ENCODE measurements at regions not wholly inside any gene's neighbourhood (a gene's known extent, or its start where the extent isn't known, plus 50 kb on each side); places are given as distances from the start of the nearest gene placed in this dataset.
A peak's percentile ranks its signal among the peaks of the same experiment; 100 is the strongest.

DNA sequence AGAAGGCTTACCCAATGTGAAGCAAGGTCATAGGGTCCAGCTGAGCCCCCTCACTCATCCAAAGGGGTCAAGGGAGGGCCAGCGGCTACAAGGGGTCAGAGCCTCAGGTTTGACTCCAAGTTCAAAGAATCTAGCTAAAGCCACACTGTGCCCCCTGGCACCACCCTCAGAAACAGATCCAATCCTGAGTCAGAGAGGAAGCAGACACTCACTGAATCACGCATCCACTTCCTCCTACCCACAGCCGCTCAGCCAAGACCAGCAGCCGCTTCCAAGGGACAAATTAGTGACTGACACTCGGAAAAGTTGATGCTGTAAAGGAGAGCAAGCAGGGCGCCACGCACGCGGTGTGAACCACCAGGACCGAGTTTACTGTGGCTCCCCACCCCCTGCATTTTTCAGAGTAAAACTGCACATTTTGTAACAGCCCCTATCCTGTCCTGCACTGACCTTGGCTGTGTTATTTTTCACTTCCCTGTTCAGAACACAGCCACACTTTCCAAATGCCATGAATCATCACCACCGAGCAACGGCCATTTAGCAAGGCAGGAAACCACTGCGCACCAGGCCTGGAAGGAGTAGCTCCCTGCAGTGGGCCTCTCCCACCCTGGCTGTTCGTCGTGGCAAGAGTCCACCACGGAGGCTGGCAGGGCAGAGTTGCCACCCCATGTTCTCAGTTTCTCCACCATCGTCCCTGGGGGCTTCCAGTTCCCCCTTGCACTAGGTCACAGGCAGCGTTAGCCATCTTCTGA lies 147.8 kb downstream of the TOMM20 start (continued):
- TF ChIP-seq, protein P1, sequence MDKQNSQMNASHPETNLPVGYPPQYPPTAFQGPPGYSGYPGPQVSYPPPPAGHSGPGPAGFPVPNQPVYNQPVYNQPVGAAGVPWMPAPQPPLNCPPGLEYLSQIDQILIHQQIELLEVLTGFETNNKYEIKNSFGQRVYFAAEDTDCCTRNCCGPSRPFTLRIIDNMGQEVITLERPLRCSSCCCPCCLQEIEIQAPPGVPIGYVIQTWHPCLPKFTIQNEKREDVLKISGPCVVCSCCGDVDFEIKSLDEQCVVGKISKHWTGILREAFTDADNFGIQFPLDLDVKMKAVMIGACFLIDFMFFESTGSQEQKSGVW (CRISPR knock-in tag; IDR thresholded peaks at IDR 0.05; ENCODE audit: borderline replicate concordance) = no peak
- peak; percentile 83 for TF ChIP-seq NR2C2 (CRISPR knock-in tag; IDR thresholded peaks at IDR 0.05; ENCODE audit: borderline replicate concordance)
- TF ChIP-seq RORA (CRISPR knock-in tag; IDR thresholded peaks at IDR 0.05) = no peak
- TF ChIP-seq ZNF552 (CRISPR knock-in tag; IDR thresholded peaks at IDR 0.05; ENCODE audit: borderline replicate concordance) = no peak
- TF ChIP-seq, protein P2, sequence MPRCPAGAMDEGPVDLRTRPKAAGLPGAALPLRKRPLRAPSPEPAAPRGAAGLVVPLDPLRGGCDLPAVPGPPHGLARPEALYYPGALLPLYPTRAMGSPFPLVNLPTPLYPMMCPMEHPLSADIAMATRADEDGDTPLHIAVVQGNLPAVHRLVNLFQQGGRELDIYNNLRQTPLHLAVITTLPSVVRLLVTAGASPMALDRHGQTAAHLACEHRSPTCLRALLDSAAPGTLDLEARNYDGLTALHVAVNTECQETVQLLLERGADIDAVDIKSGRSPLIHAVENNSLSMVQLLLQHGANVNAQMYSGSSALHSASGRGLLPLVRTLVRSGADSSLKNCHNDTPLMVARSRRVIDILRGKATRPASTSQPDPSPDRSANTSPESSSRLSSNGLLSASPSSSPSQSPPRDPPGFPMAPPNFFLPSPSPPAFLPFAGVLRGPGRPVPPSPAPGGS (CRISPR knock-in tag; IDR thresholded peaks at IDR 0.05) = peak; percentile 68; the same call in 1 of the 2 replicates
- TF ChIP-seq ZNF589 (CRISPR knock-in tag; conservative IDR thresholded peaks at IDR 0.05) = no peak
- 0 out of 2 replicates have a peak, but pooled peaks have one; percentile 36 for TF ChIP-seq BORCS8-MEF2B (CRISPR knock-in tag; IDR thresholded peaks at IDR 0.05)
- TF ChIP-seq IRF2 (CRISPR knock-in tag; IDR thresholded peaks at IDR 0.05) = peak; percentile 62
- TF ChIP-seq TMF1 (CRISPR knock-in tag; IDR thresholded peaks at IDR 0.05; ENCODE audit: low read depth) = no peak
- TF ChIP-seq ZNF530 (CRISPR knock-in tag; IDR thresholded peaks at IDR 0.05; ENCODE audit: low read depth) = no peak
- TF ChIP-seq, protein P3, sequence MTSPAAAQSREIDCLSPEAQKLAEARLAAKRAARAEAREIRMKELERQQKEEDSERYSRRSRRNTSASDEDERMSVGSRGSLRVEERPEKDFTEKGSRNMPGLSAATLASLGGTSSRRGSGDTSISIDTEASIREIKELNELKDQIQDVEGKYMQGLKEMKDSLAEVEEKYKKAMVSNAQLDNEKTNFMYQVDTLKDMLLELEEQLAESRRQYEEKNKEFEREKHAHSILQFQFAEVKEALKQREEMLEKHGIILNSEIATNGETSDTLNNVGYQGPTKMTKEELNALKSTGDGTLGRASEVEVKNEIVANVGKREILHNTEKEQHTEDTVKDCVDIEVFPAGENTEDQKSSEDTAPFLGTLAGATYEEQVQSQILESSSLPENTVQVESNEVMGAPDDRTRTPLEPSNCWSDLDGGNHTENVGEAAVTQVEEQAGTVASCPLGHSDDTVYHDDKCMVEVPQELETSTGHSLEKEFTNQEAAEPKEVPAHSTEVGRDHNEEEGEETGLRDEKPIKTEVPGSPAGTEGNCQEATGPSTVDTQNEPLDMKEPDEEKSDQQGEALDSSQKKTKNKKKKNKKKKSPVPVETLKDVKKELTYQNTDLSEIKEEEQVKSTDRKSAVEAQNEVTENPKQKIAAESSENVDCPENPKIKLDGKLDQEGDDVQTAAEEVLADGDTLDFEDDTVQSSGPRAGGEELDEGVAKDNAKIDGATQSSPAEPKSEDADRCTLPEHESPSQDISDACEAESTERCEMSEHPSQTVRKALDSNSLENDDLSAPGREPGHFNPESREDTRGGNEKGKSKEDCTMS (CRISPR knock-in tag; conservative IDR thresholded peaks at IDR 0.05) = no peak
- TF ChIP-seq IKZF4 (CRISPR knock-in tag; IDR thresholded peaks at IDR 0.05; ENCODE audit: borderline replicate concordance, low read depth, not compliant biosample characterization) = peak; percentile 15
- TF ChIP-seq KDM5A (IDR thresholded peaks at IDR 0.05; ENCODE audit: borderline replicate concordance, low read length) = no peak
- TF ChIP-seq, protein P4, sequence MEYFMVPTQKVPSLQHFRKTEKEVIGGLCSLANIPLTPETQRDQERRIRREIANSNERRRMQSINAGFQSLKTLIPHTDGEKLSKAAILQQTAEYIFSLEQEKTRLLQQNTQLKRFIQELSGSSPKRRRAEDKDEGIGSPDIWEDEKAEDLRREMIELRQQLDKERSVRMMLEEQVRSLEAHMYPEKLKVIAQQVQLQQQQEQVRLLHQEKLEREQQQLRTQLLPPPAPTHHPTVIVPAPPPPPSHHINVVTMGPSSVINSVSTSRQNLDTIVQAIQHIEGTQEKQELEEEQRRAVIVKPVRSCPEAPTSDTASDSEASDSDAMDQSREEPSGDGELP (IDR thresholded peaks at IDR 0.05; ENCODE audit: borderline replicate concordance, low read depth) = peak; percentile 90; the same call in 1 of the 2 replicates
- TF ChIP-seq, protein P5, sequence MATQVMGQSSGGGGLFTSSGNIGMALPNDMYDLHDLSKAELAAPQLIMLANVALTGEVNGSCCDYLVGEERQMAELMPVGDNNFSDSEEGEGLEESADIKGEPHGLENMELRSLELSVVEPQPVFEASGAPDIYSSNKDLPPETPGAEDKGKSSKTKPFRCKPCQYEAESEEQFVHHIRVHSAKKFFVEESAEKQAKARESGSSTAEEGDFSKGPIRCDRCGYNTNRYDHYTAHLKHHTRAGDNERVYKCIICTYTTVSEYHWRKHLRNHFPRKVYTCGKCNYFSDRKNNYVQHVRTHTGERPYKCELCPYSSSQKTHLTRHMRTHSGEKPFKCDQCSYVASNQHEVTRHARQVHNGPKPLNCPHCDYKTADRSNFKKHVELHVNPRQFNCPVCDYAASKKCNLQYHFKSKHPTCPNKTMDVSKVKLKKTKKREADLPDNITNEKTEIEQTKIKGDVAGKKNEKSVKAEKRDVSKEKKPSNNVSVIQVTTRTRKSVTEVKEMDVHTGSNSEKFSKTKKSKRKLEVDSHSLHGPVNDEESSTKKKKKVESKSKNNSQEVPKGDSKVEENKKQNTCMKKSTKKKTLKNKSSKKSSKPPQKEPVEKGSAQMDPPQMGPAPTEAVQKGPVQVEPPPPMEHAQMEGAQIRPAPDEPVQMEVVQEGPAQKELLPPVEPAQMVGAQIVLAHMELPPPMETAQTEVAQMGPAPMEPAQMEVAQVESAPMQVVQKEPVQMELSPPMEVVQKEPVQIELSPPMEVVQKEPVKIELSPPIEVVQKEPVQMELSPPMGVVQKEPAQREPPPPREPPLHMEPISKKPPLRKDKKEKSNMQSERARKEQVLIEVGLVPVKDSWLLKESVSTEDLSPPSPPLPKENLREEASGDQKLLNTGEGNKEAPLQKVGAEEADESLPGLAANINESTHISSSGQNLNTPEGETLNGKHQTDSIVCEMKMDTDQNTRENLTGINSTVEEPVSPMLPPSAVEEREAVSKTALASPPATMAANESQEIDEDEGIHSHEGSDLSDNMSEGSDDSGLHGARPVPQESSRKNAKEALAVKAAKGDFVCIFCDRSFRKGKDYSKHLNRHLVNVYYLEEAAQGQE (IDR thresholded peaks at IDR 0.05; ENCODE audit: borderline replicate concordance in 1 of 2, low read depth in 1 of 2, low read length in 2 of 2) = peak in 1 of 2 experiments; percentile 7; a peak in 1 of 4 replicates
- TF ChIP-seq SKI (IDR thresholded peaks at IDR 0.05; ENCODE audit: partially characterized antibody) = peak; percentile 90
- TF ChIP-seq TCF7 (IDR thresholded peaks at IDR 0.05; ENCODE audit: low read depth) = peak; percentile 63
